K562 (cell line): ENCODE measurements at regions not wholly inside any gene's neighbourhood (a gene's known extent, or its start where the extent isn't known, plus 50 kb on each side); places are given as distances from the start of the nearest gene placed in this dataset.
A peak's percentile ranks its signal among the peaks of the same experiment; 100 is the strongest.

Experiments used
- ATAC-seq: fragments of 200-7000 bp; cut with Tn5 transposase; 3 replicates; pipeline ENCODE4 v1.9.1; 2020; ENCODE audit warnings: moderate library complexity
- BruUV-seq: library from RNA; stranded (reverse); fragments of 400-500 nt; replicated peaks from 2 replicates; lab custom pipeline; 2021; lab: Mats Ljungman, UMichigan
- CTCF ChIA-PET: fragments of 300-600 bp; formaldehyde crosslinking; extraction: SDS; loops from one replicate; lab custom pipeline; 2021; ENCODE audit warnings: low intra/inter-chr PET ratio; lab: Yijun Ruan, JAX
- POLR2A ChIA-PET: fragments of 300-600, 350-650 bp; sonication (Branson Sonifier 250); formaldehyde crosslinking; extraction: SDS; loops from one replicate; lab custom pipeline; 2021; ENCODE audit warnings: antibody characterized with exemption, inconsistent platforms; lab: Yijun Ruan, JAX
- DNase-seq, 4 experiments: peaks; one replicate each; pipeline versions ENCODE4 v3.0.0 to v3.0.0-alpha.2; 2011 to 2018; ENCODE audit warnings: low spot score in 3 of 4, mixed read lengths in 3 of 4; ENCODE audit errors: extremely low read depth in 1 of 4
- FAIRE-seq: peaks from 2 replicates; lab custom pipeline; 2011; peaks lifted over from hg19 to GRCh38; lab: Jason Lieb, UNC
- H2AFZ ChIP-seq: 2 replicates; pipeline ENCODE4 v1.6.0; 2011; ENCODE audit warnings: low read depth, low read length, control low read depth, inconsistent platforms
- H3K27ac ChIP-seq: fragments of 200-600 bp; 3 replicates; pipeline ENCODE4 v1.8.0; 2011; ENCODE audit warnings: low read depth, mild to moderate bottlenecking, control low read depth, inconsistent platforms, low read length, moderate library complexity, mixed read lengths; ENCODE audit errors: extremely low read depth
- H3K27me3 ChIP-seq, 2 experiments: fragments of 300-600 bp in 1 of 2; 2 replicates in 1 of 2; 3 replicates in 1 of 2; pipeline versions ENCODE4 v1.6.0 to v1.8.0; 2011; ENCODE audit warnings: inconsistent platforms in 2 of 2, low read length in 2 of 2, mild to moderate bottlenecking in 1 of 2, mixed read lengths in 1 of 2, moderate library complexity in 1 of 2; ENCODE audit not compliant: control insufficient read depth in 2 of 2, insufficient read depth in 2 of 2
- H3K36me3 ChIP-seq: fragments of 300-600 bp; 3 replicates; pipeline ENCODE4 v1.8.0; 2011; ENCODE audit warnings: mild to moderate bottlenecking, low read length, inconsistent platforms; ENCODE audit not compliant: control insufficient read depth, insufficient read depth
- H3K4me1 ChIP-seq, 2 experiments: fragments of 200-600 bp in 1 of 2; replicated peaks in 1 of 2; 2 replicates in 1 of 2; 3 replicates in 1 of 2; pipeline versions ENCODE4 v1.5.1 to v1.8.0; 2011; ENCODE audit warnings: inconsistent platforms in 2 of 2, low read length in 2 of 2, mild to moderate bottlenecking in 1 of 2, mixed read lengths in 1 of 2, moderate library complexity in 1 of 2; ENCODE audit not compliant: control insufficient read depth in 2 of 2, insufficient read depth in 2 of 2
- H3K4me2 ChIP-seq: 2 replicates; pipeline ENCODE4 v1.6.1; 2011; ENCODE audit warnings: low read length, control low read depth, inconsistent platforms, mixed read lengths; ENCODE audit not compliant: insufficient read depth
- H3K4me3 ChIP-seq: fragments of 200-600 bp; sonication (generic), shearing (Covaris generic); 2 replicates; pipeline ENCODE4 v1.5.1; 2016; ENCODE audit warnings: control low read depth, inconsistent platforms
- H3K79me2 ChIP-seq: fragments of 200-600 bp; 3 replicates; pipeline ENCODE4 v1.8.0; 2011; ENCODE audit warnings: low read length, inconsistent platforms; ENCODE audit not compliant: control insufficient read depth, insufficient read depth
- H3K9ac ChIP-seq, 2 experiments: 2 replicates each; pipeline versions ENCODE4 v1.6.0 to v1.6.1; 2011; ENCODE audit warnings: low read depth in 2 of 2, low read length in 2 of 2, control low read depth in 1 of 2, inconsistent platforms in 1 of 2, mild to moderate bottlenecking in 1 of 2, mixed read lengths in 1 of 2; ENCODE audit not compliant: insufficient read depth in 1 of 2
- H3K9me1 ChIP-seq: one replicate; pipeline ENCODE4 v1.6.0; 2011; ENCODE audit warnings: inconsistent platforms, mild to moderate bottlenecking, low read length, moderate library complexity; ENCODE audit not compliant: control insufficient read depth, insufficient read depth
- H3K9me3 ChIP-seq: replicated peaks from 2 replicates; pipeline ENCODE4 v1.5.1; 2011; ENCODE audit warnings: low read depth, low read length, inconsistent platforms; ENCODE audit not compliant: control insufficient read depth, insufficient read depth
- H4K20me1 ChIP-seq: replicated peaks from 2 replicates; pipeline ENCODE4 v1.6.1; 2011; ENCODE audit warnings: low read length, inconsistent platforms, mixed read lengths; ENCODE audit not compliant: control insufficient read depth, insufficient read depth
- ADNP ChIP-seq: fragments of 200-800 bp; sonication (Bioruptor generic); IDR thresholded peaks from 2 replicates; pipeline ENCODE4 v1.6.1; 2016; ENCODE audit warnings: missing genetic modification characterization, missing compliant biosample characterization
- DDX20 ChIP-seq: fragments of 450-650 bp; IDR thresholded peaks from 2 replicates; pipeline ENCODE4 v1.6.1; 2016; ENCODE audit warnings: missing genetic modification characterization, low read depth, mild to moderate bottlenecking, missing compliant biosample characterization, moderate library complexity
- LCOR ChIP-seq: sonication (generic); formaldehyde crosslinking; IDR thresholded peaks from 2 replicates; pipeline ENCODE4 v1.8.0; 2022; ENCODE audit warnings: mild to moderate bottlenecking, missing genetic modification reagents
- SREBF1 ChIP-seq: fragments of 150-350 bp; IDR thresholded peaks from 2 replicates; pipeline ENCODE4 v1.6.1; 2014; ENCODE audit warnings: antibody characterized with exemption, low read depth, low read length, borderline replicate concordance
- YY1 ChIP-seq, 3 experiments: IDR thresholded peaks; 2 replicates each; pipeline ENCODE4 v1.6.1; 2011; ENCODE audit warnings: low read length in 2 of 3, mild to moderate bottlenecking in 2 of 3, moderate library complexity in 2 of 3, borderline replicate concordance in 1 of 3, control low read depth in 1 of 3, low read depth in 1 of 3; ENCODE audit not compliant: insufficient read depth in 3 of 3, insufficient replicate concordance in 2 of 3, control insufficient read depth in 1 of 3, insufficient read length in 1 of 3; ENCODE audit errors: extremely low read depth in 1 of 3
- ZNF407 ChIP-seq: fragments of 450-650 bp; IDR thresholded peaks from 2 replicates; pipeline ENCODE4 v1.6.1; 2016; ENCODE audit warnings: low read depth
- ZNF583 ChIP-seq: fragments of 250-450 bp; sonication (Bioruptor Pico); IDR thresholded peaks from 2 replicates; pipeline ENCODE4 v1.4.0; 2020
- WGBS: fragments of 100-300 bp; shearing (Covaris generic); methylation state at CpG from one replicate; pipeline ENCODE4 v1.1.6; 2016; ENCODE audit warnings: low coverage, mixed read lengths; ENCODE audit not compliant: insufficient coverage; ENCODE audit errors: missing lambda C conversion rate; 5-methylcytosine and 5-hydroxymethylcytosine counted together
- in situ Hi-C: fragments of 300-500 bp; cut with MboI; formaldehyde crosslinking; loops from 4 replicates; pipeline ENCODE4 v1.15.0; 2018; ENCODE audit warnings: inconsistent platforms, mixed read lengths
- intact Hi-C: fragments of 100-400 bp; cut with micrococcal nuclease; formaldehyde crosslinking; loops from 2 replicates; pipeline ENCODE4 v1.14.2; 2022

GRCh38 chr17:62189377-62189776 lies 124.3 kb upstream of the MED13 start:
- no peak overlapping the region for H3K4me2 ChIP-seq
- no peak for DNase-seq
- H3K9me1 ChIP-seq: peaks cover 4% of the 10 kb centered on the region
- 0 out of 2 replicates have a peak overlapping the region, but pooled peaks have one; percentile 4 for H2AFZ ChIP-seq
- no peak overlapping the region for H3K9ac ChIP-seq
- no peaks in the 10 kb centered on the region for H3K36me3 ChIP-seq
- 76% methylated on average over 6 of the region's 6 CpGs for WGBS
- no TSS peak for BruUV-seq
- no peaks in the 10 kb centered on the region for H3K9me3 ChIP-seq
- H3K4me1 ChIP-seq: peaks cover 12 to 17% of the 10 kb centered on the region in 2 experiments
- H3K27me3 ChIP-seq: no peaks in the 10 kb centered on the region
- ChIA-PET POLR2A (no interaction called here), CTCF (no interaction called here)
- no peak for TF ChIP-seq SREBF1
- TF ChIP-seq YY1 (IDR thresholded peaks at IDR 0.05; ENCODE audit: borderline replicate concordance in 1 of 3, control insufficient read depth in 1 of 3, extremely low read depth in 1 of 3, insufficient read depth in 3 of 3, insufficient read length in 1 of 3, insufficient replicate concordance in 2 of 3, low read depth in 1 of 3, low read length in 2 of 3): peak in 1 of 3 experiments; percentile 61
- in situ Hi-C loops (no loop called here), intact Hi-C loops (no loop called here)
- no peak overlapping the region for H3K4me3 ChIP-seq
- no peak for ATAC-seq
- no peaks in the 10 kb centered on the region for H3K79me2 ChIP-seq
- H3K27ac ChIP-seq: no peak overlapping the region
- no peak for FAIRE-seq
- H4K20me1 ChIP-seq: no peaks in the 10 kb centered on the region

GRCh38 chr17:62188713-62189112 lies 123.6 kb upstream of the MED13 start:
- no TSS peak for BruUV-seq
- H3K79me2 ChIP-seq: no peaks in the 10 kb centered on the region
- 58% methylated on average over 5 of the region's 5 CpGs for WGBS
- no peak overlapping the region for H3K4me3 ChIP-seq
- H2AFZ ChIP-seq: no peak overlapping the region
- ChIA-PET CTCF (no interaction called here), POLR2A (interaction anchor here (1.1 kb wide), 1 partner anchor 15 kb away, joined by 3 read pairs; no protein-coding TSS in a partner anchor)
- no peak overlapping the region for H3K27ac ChIP-seq
- H3K9ac ChIP-seq: no peak overlapping the region
- ATAC-seq (no peak), FAIRE-seq (no peak), DNase-seq (peak in 1 of 4 experiments; percentile 7)
- intact Hi-C loops: no loop called here
- no peaks in the 10 kb centered on the region for H3K36me3 ChIP-seq
- no peaks in the 10 kb centered on the region for H4K20me1 ChIP-seq
- peaks cover 12 to 17% of the 10 kb centered on the region in 2 experiments for H3K4me1 ChIP-seq
- H3K27me3 ChIP-seq: no peaks in the 10 kb centered on the region
- H3K9me1 ChIP-seq: peaks cover 4% of the 10 kb centered on the region
- in situ Hi-C loops: no loop called here
- H3K9me3 ChIP-seq: no peaks in the 10 kb centered on the region
- H3K4me2 ChIP-seq: no peak overlapping the region
- TF ChIP-seq ADNP: no peak
- no peak for TF ChIP-seq ZNF583 (CRISPR knock-in tag)
- no peak for TF ChIP-seq LCOR (CRISPR knock-in tag)
- no peak for TF ChIP-seq DDX20 (tag)
- TF ChIP-seq ZNF407: no peak
